BE2C (cell line): ENCODE measurements at regions not wholly inside any gene's neighbourhood (a gene's known extent, or its start where the extent isn't known, plus 50 kb on each side); places are given as distances from the start of the nearest gene placed in this dataset.

Experiments used
- DNase-seq: peaks from one replicate; pipeline ENCODE4 v3.0.0-alpha.2; 2020
- H3K27me3 ChIP-seq: fragments of 250-450 bp; sonication (Bioruptor Pico); 2 replicates; pipeline ENCODE4 v1.5.1; 2020; ENCODE audit warnings: mild to moderate bottlenecking
- H3K36me3 ChIP-seq: fragments of 250-450 bp; sonication (Bioruptor Pico); 2 replicates; pipeline ENCODE4 v1.5.1; 2020; ENCODE audit warnings: mild to moderate bottlenecking
- H3K4me1 ChIP-seq: fragments of 250-450 bp; sonication (Bioruptor Pico); 2 replicates; pipeline ENCODE4 v1.5.1; 2020
- H3K4me3 ChIP-seq: 2 replicates; pipeline ENCODE4 v1.5.1; 2011; ENCODE audit warnings: low read depth, low read length
- H3K9me3 ChIP-seq: fragments of 250-450 bp; sonication (Bioruptor Pico); 2 replicates; pipeline ENCODE4 v1.5.1; 2020
- CTCF ChIP-seq: IDR thresholded peaks from 2 replicates; pipeline ENCODE4 v1.5.1; 2012; ENCODE audit warnings: mild to moderate bottlenecking, low read depth, low read length

- Histone ChIP-seq H3K4me3 (no peak overlapping the region), H3K4me1 (no peaks in the 10 kb centered on the region), H3K27me3 (no peaks in the 10 kb centered on the region), H3K36me3 (no peaks in the 10 kb centered on the region), H3K9me3 (no peaks in the 10 kb centered on the region)
- no peak for TF ChIP-seq CTCF
- no peak for DNase-seq
Measured at GRCh38 chr9:87428659-87429058, 69.0 kb upstream of the DAPK1 start.

GRCh38 chr9:87431837-87432236, 65.8 kb upstream of the DAPK1 start:
- no peak for TF ChIP-seq CTCF
- H3K4me3 ChIP-seq, result no peak overlapping the region
- no peaks in the 10 kb centered on the region for H3K9me3 ChIP-seq
- H3K36me3 ChIP-seq, result no peaks in the 10 kb centered on the region
- DNase-seq, result no peak
- no peaks in the 10 kb centered on the region for H3K27me3 ChIP-seq
- no peaks in the 10 kb centered on the region for H3K4me1 ChIP-seq

- no peak for DNase-seq
- Histone ChIP-seq H3K4me3 (no peak overlapping the region), H3K27me3 (no peaks in the 10 kb centered on the region), H3K9me3 (no peaks in the 10 kb centered on the region), H3K4me1 (no peaks in the 10 kb centered on the region), H3K36me3 (no peaks in the 10 kb centered on the region)
- TF ChIP-seq CTCF, result no peak
Measured at GRCh38 chr9:87433853-87434252, 63.8 kb upstream of the DAPK1 start.

GRCh38 chr9:87434366-87434765, 63.3 kb upstream of the DAPK1 start:
- no peaks in the 10 kb centered on the region for H3K9me3 ChIP-seq
- no peak for TF ChIP-seq CTCF
- no peaks in the 10 kb centered on the region for H3K4me1 ChIP-seq
- H3K27me3 ChIP-seq, result no peaks in the 10 kb centered on the region
- H3K4me3 ChIP-seq, result no peak overlapping the region
- no peak for DNase-seq
- H3K36me3 ChIP-seq, result no peaks in the 10 kb centered on the region

- TF ChIP-seq CTCF, result no peak
- Histone ChIP-seq H3K4me3 (no peak overlapping the region), H3K9me3 (no peaks in the 10 kb centered on the region), H3K4me1 (no peaks in the 10 kb centered on the region), H3K36me3 (no peaks in the 10 kb centered on the region), H3K27me3 (no peaks in the 10 kb centered on the region)
- DNase-seq, result no peak
Measured at GRCh38 chr9:87435189-87435880, 62.3 kb upstream of the DAPK1 start.

- Histone ChIP-seq H3K27me3 (no peaks in the 10 kb centered on the region), H3K4me3 (no peak overlapping the region), H3K9me3 (no peaks in the 10 kb centered on the region), H3K36me3 (no peaks in the 10 kb centered on the region), H3K4me1 (no peaks in the 10 kb centered on the region)
- TF ChIP-seq CTCF, result no peak
- DNase-seq, result no peak
Measured at GRCh38 chr9:87436716-87437115, 61.0 kb upstream of the DAPK1 start.
